ENCODE measurements at regions not wholly inside any gene's neighbourhood (a gene's known extent, or its start where the extent isn't known, plus 50 kb on each side); places are given as distances from the start of the nearest gene placed in this dataset.

- Histone ChIP-seq H3K4me3 (ENCODE audit: low read depth in 1 of 3, low read length in 3 of 3) (no peak overlapping the region), H3K27me3 (ENCODE audit: control insufficient read depth in 4 of 4, insufficient read depth in 4 of 4, low read length in 3 of 4) (no peaks in the 10 kb centered on the region), H3K4me1 (ENCODE audit: control insufficient read depth in 4 of 4, insufficient read depth in 4 of 4, low read length in 3 of 4) (no peaks in the 10 kb centered on the region), H3K27ac (ENCODE audit: low read depth in 1 of 2, low read length in 2 of 2) (no peak overlapping the region), H3K36me3 (ENCODE audit: control insufficient read depth in 4 of 4, insufficient read depth in 3 of 4, low read depth in 1 of 4, low read length in 3 of 4) (no peaks in the 10 kb centered on the region), H3K9me3 (ENCODE audit: control insufficient read depth in 4 of 4, low read length in 3 of 4) (no peaks in the 10 kb centered on the region), H3K9ac (ENCODE audit: low read depth in 1 of 2, low read length in 2 of 2) (no peak overlapping the region)
- TF ChIP-seq REST (IDR thresholded peaks at IDR 0.05) (no peak), YY1 (IDR thresholded peaks at IDR 0.05) (no peak), RXRA (IDR thresholded peaks at IDR 0.05) (no peak), NR2F2 (IDR thresholded peaks at IDR 0.05) (no peak), MAX (IDR thresholded peaks at IDR 0.05) (no peak), TAF1 (conservative IDR thresholded peaks at IDR 0.05) (no peak), FOXA1 (IDR thresholded peaks at IDR 0.05) (no peak), RAD21 (IDR thresholded peaks at IDR 0.05) (no peak), EGR1 (IDR thresholded peaks at IDR 0.05; ENCODE audit: low read depth in 2 of 2) (no peak), HNF4G (IDR thresholded peaks at IDR 0.05) (no peak), SP1 (IDR thresholded peaks at IDR 0.05) (no peak), GABPA (IDR thresholded peaks at IDR 0.05 in 1 of 2, conservative IDR thresholded peaks at IDR 0.05 in 1 of 2) (no peak), JUND (IDR thresholded peaks at IDR 0.05) (no peak)
- TF ChIP-seq, protein P1, sequence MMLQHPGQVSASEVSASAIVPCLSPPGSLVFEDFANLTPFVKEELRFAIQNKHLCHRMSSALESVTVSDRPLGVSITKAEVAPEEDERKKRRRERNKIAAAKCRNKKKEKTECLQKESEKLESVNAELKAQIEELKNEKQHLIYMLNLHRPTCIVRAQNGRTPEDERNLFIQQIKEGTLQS (IDR thresholded peaks at IDR 0.05) = no peak
- WGBS = 82% methylated on average over 4 of the region's 4 CpGs
- DNase-seq (ENCODE audit: low spot score) = no peak
Observed at GRCh38 chr9:75408391-75408790, 320.1 kb downstream of the OSTF1 start.

DNA sequence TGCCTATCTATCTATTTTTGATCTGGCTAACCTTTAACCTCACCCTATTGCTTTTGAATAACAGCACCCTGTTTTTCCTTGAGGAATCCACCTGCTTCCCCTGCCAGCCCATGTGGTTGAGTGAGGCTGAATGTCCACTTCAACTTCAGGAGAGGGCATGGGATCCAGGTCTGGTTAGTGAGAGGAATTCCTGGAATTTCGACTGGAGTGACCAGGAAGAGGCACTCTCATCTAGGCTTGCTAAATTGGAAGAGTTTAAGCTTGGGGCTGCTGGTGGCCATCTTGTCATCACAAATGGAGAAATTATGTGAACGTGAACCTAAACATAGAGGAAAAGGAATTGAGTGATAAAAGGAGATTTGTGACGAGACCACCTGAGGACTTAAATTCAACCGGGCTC, 322.1 kb downstream of the OSTF1 start:
- DNase-seq (ENCODE audit: low spot score) = no peak
- Histone ChIP-seq H3K9me3 (ENCODE audit: control insufficient read depth in 4 of 4, low read length in 3 of 4) (no peaks in the 10 kb centered on the region), H3K36me3 (ENCODE audit: control insufficient read depth in 4 of 4, insufficient read depth in 3 of 4, low read depth in 1 of 4, low read length in 3 of 4) (no peaks in the 10 kb centered on the region)

More for the DNA sequence above, 322.1 kb downstream of the OSTF1 start:
- 83% methylated on average over 4 of the region's 4 CpGs for WGBS
- Histone ChIP-seq H3K9ac (ENCODE audit: low read depth in 1 of 2, low read length in 2 of 2) (no peak overlapping the region), H3K4me1 (ENCODE audit: control insufficient read depth in 4 of 4, insufficient read depth in 4 of 4, low read length in 3 of 4) (no peaks in the 10 kb centered on the region), H3K27me3 (ENCODE audit: control insufficient read depth in 4 of 4, insufficient read depth in 4 of 4, low read length in 3 of 4) (no peaks in the 10 kb centered on the region), H3K4me3 (ENCODE audit: low read depth in 1 of 3, low read length in 3 of 3) (no peak overlapping the region), H3K27ac (ENCODE audit: low read depth in 1 of 2, low read length in 2 of 2) (no peak overlapping the region)
- TF ChIP-seq HNF4G (IDR thresholded peaks at IDR 0.05) (no peak), FOXA2 (IDR thresholded peaks at IDR 0.05) (no peak), EGR1 (IDR thresholded peaks at IDR 0.05; ENCODE audit: low read depth in 2 of 2) (no peak), YY1 (IDR thresholded peaks at IDR 0.05) (no peak), REST (IDR thresholded peaks at IDR 0.05) (no peak), HNF4A (conservative IDR thresholded peaks at IDR 0.05) (no peak)

Data from liver (tissue), 7 donors.